GM19372 (cell line): ENCODE measurements at regions not wholly inside any gene's neighbourhood (a gene's known extent, or its start where the extent isn't known, plus 50 kb on each side); places are given as distances from the start of the nearest gene placed in this dataset.
"Not testable (repeated sequence)": the region's sequence is repeated elsewhere in the genome, so short reads cannot be mapped to it uniquely, and the experiment has no call there.

ENCODE experiments used
- ATAC-seq: cut with Tn5 transposase; IDR thresholded peaks from one replicate; pipeline ENCODE4 v1.9.1; 2021; ENCODE audit warnings: mild to moderate bottlenecking, low read depth, moderate library complexity; ENCODE audit not compliant: unreplicated experiment

DNA sequence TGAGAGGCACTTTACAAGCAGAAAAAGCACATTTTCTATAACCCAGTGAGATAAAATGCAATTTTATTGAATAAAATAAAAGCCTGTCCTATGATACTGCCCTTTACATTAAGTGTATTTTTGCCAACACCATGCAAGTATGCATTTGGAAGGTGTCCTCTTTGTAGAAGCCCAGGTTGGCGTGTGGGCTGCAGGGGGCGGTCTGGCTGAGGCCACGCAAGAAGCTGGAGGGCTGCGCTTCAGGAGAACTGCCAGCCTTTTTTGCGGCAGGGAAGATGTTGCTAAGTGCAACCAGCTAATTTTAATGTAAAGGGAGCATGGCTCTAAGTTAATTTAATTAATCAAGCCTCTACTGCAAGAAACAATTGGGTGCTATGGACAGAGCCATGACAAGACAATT is 562.8 kb upstream of the SALL3 start:
- ATAC-seq = no peak

DNA sequence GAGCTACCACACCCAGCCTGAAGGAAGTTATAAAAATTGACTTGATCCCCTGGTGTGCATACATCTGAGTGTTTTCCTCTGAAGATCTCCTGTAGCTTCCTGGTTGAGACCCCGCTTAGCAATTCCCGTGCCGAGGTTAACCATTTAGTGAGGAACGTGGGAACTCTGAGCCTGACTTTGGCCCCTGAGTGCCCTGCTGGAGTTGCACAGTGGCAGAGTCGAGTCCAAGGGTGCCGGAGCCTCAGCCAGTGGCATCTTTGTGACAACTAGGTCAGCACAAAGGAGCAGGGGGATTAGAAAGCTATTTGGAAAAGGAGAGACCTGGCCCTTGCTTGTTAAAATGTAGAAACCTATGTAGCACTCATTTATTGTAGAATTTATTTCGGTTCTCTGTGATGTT is 561.2 kb upstream of the SALL3 start:
- ATAC-seq = no peak

DNA sequence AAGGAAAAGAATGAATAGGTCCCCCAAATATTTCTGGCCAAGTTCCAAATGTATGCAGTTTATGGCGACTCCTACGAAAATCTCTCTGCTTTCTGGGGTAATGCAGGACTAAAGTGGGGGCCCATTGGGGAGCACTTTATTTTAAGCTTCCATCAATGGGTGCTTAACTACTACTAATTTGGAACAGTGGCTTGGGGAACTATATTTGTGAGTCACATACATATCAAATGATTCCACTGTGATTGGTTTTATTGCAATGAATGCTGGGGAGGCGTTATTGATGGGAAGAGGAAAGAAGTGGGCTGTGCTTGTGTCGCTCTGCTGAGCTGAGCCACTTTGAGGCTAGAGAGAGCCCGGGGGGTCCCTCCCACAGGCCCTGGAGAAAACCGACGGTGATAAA is 560.4 kb upstream of the SALL3 start:
- no peak for ATAC-seq

DNA sequence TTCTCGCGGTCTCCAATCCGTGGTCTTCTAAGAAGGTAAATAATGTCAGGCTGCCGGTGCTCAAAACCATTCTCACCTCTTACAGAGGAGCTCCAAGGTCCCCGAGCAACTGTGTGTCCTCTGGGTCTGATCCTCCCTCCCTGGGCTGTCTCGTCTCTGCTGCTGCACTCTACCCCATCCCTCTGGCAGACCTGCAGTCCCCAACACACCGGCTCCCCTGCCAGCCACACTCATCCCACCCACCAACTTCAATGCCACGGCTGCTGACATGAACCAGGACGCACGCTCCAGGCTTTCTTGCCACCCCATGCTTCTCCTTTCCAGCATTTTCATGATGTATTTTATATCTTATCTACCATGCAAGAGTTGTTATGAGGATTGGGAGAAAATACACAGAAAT is 559.5 kb upstream of the SALL3 start:
- ATAC-seq = no peak

DNA sequence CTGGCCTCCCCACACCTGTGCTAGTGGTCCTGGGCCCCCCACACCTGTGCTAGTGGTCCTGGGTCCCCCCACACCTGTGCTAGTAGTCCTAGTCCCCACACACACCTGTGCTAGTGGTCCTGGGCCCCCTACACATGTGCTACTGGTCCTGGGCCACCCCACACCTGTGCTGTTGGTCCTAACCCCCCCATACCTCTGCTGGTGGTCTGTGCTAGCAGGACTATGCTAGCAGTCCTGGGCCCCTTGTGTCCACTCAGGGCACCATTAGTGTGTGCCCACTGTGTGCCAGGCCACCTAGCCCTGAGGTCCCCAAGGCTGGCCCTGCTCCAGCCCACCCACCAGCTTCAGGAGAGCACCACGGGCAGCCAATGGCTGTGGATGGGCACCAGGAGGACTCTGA is 558.2 kb upstream of the SALL3 start:
- ATAC-seq = no peak

DNA sequence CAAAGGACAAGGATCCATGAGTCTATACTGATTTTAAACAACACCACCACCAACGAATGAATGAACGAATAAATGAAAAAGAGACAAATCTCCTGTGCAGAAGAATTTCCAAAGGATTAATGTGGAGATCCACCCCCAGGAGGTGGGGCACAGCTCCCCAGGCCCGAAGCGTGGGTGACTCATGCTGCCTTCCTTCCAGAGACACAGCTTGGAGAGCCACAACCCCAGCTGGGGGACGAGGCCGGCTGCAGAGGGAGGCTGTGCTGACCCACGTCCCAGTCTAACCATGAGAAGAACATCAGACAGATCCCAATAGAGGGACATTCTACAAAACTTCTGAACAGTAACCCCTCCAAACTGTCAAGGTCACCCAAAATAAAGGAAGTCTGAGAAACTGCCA is 557.3 kb upstream of the SALL3 start:
- ATAC-seq = no peak

DNA sequence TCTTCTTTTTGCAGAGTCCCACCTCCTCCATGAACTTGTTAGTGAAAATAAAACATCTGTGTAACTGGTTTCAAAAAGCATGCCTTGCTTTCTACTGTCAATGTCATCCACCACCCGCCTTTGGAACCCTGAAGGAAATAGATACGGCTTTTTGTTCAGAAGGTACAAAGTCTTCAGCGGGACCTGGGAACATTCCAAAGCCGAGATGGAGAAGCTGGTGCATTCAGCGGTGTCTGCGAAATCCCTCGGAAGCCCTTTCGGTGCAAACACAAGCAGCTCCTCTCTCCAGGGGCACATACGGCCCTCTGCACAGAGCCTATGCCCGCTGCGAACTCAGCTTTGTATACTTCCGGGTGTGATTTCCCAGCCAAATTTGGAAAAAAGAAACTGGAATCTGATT is 555.8 kb upstream of the SALL3 start:
- no peak for ATAC-seq

DNA sequence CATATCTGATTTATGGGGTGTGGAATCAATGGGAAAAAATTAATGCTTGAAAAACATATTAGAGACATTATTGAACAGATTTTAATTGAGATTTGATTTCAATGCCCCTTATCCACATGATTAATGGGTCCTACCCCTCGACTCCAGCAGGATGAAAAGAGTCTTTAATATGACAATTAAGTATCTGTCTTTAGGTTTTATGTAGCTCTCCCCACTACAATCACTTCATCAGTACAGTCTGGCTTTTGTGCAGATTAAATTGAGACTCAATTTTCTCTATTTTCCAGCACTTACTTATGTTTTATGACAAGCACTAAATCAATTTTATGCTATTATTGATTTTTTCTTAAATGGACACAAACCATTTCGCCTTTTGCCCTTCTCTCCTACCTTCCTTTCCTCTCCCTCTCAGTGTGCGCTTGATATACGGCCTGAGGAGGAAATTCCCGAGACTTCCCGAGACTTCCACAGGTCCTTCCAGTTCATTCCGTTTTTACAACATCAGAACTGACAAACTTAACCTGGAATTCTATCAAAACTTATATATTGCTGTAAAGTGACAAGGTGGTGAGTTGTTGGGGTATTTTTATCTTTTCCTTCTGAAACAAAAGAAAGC is 555.1 kb upstream of the SALL3 start:
- no peak for ATAC-seq

DNA sequence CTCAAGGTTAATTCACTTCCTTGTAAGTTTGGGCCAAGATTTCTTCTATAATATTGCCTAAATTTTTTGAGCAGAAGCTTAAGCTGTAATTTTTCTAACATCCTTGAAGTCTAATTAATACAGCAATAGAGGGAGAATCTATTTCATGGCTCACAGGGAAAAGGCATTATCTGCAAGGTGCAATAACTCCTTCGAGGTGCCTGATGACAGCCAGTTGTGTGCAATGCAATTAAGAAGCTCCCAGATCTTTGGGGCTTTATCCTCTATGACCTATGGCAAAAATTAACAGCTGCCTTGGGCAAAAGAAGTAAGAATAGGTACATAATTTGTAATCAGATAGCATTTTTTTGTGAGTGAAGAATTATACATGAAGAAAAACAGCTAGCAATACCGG is 554.6 kb upstream of the SALL3 start:
- ATAC-seq = no peak

DNA sequence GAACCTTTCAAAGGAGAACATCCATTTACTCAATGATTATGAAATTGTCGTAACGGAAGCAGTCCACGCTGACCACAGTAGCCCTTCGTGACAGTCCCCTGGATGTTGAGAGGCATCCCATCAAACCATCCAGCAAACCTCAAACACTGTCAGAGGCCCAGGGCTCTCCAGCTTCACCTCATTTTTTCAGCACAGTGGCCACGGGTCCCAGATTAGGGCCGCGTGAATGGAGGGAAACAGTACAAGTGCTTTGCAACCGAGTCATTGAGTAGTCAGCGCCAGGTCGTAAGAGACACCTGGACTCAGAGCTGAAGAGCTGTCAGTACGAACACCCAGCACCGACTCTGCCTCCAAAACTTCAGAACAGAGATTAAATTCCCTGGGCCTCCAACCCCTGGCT is 552.5 kb upstream of the SALL3 start:
- ATAC-seq = no peak

DNA sequence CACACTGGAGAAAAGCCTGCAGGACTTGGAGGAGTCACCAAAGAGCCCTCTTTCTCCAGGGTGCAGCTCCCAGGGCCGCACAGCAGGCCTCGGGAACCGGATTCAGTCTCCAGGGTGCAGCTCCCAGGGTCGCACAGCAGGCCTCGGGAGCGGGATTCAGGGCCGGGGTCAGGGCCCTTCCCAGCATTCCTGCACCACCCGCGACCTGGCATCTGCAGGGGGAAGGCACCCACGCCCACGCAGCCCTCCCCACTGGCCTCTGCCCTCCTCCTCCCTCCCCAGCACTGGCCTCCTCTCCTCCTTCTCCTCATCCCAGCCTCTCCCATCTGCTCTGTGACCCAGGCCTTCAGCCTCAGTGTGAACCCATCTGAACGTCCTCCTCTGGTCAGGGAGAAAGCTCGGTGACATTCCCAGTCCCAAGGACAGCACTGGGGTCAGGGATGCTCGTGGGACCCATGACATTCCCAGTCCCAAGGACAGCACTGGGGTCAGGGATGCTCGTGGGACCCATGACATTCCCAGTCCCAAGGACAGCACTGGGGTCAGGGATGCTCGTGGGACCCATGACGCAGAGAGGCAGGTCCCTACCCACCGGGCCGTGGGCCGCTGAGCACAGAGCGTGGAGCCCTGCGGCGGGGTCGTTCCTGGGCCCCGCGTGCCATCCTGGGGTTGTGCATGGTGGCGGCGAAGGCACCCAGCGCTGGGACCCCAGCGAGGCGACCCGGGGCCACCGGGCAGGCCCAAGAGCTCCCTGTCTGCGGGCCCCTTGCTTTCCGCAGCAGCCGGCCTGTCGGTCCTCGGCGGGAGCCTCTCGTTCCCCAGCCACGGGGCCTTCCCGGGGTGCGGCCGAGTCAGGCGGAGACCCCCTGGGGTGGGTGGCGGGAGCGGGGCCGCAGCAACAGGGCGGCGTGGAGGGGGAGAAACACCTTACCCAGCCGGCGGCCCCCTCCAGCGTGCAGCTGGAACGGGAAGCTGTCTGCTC is 550.2 kb upstream of the SALL3 start:
- ATAC-seq = no peak

DNA sequence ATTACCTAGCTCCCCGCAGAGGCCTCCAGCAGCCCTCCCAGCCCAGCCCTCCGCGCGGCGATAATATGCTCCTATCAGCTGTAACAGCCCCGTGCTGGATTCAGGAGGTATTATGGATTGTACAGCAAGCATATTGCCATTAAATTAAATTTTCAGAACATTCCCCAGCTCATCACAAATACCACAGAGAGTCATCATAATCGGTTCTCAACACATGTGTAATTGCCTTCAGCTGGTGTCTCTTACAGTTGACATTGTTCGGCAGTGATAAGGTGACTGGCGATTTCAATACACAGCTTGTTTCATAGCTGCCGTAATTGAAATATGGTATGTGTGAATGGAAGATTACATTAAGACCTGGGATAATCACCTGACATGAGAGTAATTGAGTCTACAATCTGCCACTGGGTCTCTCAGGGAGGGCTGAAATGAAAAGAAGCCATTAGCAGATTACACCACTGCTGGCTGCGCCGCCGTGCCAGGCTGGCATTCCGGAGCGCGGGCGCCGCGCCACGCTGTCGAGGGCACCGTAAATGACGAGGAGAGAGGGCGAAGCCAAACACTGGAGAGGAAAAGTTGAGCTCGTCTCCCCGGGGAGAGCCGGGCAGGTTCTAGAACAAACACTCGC is 549.4 kb upstream of the SALL3 start:
- no peak for ATAC-seq

DNA sequence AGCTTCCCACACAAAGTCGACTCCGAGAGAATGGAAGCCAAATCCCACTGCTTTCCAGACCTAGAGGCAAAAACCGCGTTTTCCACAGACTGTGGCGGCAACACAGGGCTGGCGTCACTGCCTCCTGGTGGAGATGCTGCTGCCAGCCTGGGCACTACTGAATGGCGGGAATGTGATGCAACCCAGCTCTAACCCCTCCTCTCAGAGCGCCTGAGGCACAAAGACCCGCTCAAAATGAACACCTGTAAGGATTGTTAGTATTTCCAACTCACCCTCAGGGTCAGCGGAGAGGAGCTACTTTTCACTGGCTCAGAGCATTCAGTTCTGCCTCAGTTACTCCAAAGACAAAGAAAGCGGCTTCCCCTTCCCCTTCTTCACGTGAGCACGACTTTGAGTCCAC is 548.0 kb upstream of the SALL3 start:
- ATAC-seq = no peak

DNA sequence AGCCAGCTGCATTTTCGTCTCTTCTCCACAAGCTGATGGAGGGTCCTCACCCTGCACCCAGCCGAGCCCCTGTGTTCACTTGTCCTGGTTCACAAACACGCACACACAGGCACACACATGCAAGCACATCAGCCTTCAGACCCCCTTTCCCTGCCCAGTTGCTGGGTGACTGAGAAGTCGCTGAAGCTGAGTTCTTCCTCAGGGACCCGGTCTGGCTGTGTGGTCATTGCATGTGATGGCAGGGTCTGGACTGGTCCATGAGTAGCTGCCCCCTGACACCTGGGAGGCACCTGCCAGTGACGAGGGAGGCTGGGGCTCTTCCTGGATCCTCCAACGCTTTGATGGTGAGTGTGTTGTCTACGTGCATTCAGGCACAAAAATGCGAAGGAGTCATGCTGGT is 546.1 kb upstream of the SALL3 start:
- no peak for ATAC-seq

DNA sequence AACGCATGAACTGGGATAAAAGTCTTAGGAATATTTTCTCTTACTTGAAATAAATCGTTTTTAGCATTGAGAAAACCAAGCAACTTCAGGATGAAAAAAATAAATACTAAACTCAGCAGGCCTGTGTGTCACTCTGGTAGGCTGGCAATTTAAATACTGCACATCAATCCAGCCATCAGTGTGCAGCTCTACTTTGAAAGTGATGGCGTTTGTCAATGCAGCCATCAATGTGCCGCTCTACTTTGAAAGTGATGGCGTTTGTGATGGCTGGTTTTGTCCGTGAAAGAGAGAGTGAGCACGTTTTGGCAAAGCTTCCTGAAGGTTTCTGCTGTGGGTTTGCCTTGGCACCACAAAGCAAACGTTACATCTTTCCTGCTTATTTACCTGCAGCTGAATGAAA is 543.5 kb upstream of the SALL3 start:
- ATAC-seq = no peak

DNA sequence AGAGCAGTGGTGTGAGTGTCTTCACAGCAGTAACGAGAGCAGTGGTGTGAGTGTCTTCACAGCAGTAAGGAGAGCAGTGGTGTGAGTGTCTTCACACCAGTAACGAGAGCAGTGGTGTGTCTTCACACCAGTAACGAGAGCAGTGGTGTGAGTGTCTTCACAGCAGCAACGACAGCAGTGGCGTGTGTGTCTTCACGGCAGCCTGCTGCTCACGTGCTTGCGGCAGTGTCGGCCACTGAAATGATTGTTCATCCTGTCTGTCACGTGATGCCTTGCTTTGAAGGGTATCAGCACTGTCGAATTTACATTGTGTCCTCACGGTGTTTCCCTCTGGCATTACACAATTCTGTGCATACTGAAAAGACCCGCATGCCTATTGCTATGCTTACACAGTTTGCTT is 541.4 kb upstream of the SALL3 start:
- ATAC-seq = not testable (repeated sequence)

DNA sequence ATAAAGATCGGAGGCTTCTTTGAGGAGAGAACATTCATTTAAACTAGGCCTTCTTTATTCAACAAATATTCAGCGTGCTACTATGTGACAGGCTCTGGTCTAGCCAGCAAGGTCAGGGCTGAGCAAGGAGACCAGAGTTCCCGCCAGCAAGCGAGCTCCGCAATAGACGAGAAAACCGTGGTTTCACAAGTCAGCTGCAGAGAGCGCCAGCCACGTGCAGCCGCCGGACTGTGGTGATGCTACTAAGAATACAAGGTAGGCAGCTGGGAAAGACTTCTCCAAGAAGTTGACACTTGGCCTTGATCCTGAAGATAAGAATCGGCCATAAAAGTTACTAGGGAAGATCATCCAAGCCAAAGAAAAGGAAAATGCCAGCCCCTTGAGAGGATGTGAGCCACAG is 533.7 kb upstream of the SALL3 start:
- ATAC-seq = no peak

DNA sequence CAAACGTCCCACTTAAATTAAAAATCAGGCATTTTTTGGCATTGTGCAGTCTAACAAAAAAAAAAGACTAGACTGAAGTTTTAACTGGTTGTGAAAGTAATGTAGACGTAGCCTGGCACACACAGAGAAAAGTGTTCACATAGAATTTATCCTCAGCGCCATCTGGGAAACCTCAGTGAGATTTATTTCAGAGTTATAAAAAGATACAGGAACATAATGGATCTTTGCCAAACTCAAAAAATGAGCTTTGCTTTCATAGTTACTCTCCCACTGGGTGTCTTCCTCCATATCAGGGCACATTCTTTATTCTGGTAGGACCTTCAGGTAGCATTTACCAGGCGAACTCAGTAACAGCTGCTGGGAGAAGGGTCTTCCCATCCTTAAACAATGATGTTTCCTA is 532.4 kb upstream of the SALL3 start:
- ATAC-seq = no peak

DNA sequence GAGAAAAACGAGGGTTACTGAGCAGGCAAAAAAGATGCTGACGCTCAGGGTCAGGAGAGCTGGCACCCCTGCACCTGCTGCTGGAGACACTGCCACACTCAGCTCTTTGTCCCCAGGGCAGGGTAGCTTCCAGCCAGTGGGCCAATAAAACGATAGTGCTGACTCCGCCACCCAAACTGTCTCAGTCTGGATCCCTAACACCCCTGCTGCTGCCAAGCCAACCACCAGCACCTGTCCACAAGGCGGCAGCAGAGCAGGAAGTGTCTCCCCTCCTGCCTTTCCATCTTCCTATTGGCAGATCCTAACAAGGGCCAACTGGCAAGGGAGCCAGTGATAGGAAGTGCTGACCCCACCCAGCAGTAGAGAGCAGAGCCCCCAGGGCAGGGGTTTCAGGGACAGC is 531.5 kb upstream of the SALL3 start:
- no peak for ATAC-seq

DNA sequence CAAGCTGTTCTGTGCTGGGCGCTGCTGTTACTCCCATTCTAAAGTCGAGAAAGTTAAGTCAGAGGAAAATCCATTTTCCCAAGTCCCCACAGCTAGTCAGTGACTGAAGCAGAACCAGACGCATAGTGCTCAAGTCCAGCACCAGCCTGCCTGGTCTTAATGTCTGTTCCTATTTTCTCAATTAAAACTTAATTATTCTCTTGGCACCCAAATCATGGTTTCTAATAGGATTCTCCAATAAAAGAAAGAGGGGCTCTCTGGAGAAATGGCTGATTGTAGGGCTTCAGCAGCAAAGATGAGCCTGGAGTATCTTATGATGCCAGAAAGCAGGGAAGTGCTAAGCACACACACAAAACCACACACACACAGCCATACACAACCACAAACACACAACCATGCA is 531.0 kb upstream of the SALL3 start:
- no peak for ATAC-seq

DNA sequence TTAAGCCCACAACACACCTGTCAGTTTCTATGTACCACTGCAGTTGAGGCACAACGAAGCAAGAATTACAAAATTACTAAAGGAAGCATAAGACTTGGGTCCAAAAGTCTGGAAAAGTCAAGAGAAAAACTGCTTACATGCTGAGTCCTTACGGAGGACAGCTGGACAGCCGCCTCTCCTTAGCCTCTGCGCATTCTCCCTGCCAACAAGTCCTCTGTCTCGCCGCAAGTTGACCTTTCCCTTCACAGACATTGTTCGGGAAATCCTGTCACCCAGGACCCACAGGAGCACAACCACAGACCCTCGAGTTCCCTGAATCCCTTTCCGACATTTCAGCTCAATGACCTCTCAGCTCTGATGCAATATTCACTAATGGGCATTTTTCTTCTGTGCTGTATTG is 525.4 kb upstream of the SALL3 start:
- ATAC-seq = no peak

DNA sequence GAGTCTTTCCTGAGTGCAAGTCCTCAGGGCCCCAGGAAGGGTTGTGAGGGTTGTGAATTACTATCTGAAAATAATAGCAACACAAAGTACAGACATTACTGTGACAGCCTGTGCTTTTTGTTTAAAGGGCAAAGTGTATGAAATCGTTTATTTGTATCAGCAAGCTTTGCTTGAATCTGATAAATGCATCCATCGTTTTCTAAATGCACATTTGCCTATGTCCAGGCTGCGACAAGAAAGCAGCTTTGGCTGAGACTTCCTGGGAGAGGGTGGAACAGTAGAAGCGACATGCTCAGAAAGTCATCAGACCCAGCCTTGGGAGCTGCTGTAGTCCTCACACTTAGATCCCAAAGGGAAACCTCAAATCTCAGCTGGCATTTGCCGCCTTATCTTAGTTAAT is 524.2 kb upstream of the SALL3 start:
- no peak for ATAC-seq
